Smooth muscle cell (in vitro differentiated cells): ENCODE measurements at regions not wholly inside any gene's neighbourhood (a gene's known extent, or its start where the extent isn't known, plus 50 kb on each side); places are given as distances from the start of the nearest gene placed in this dataset.

Experiments
- DNase-seq: peaks from one replicate; lab custom pipeline; 2025; ENCODE audit not compliant: unreplicated experiment; lab: John Stamatoyannopoulos, UW
- H2AFZ ChIP-seq: fragments of 200-600 bp; sonication (generic); 2 replicates; pipeline ENCODE4 v1.6.0; 2016; ENCODE audit warnings: antibody characterized with exemption, low read depth, mild to moderate bottlenecking
- H3F3A ChIP-seq: fragments of 200-600 bp; sonication (generic); 2 replicates; pipeline ENCODE4 v1.6.0; 2017; ENCODE audit warnings: antibody characterized with exemption, low read depth
- H3K27ac ChIP-seq: fragments of 200-600 bp; sonication (generic); 2 replicates; pipeline ENCODE4 v1.5.1; 2016; ENCODE audit warnings: low read depth, mild to moderate bottlenecking
- H3K27me3 ChIP-seq: fragments of 200-600 bp; sonication (generic); 2 replicates; pipeline ENCODE4 v1.6.1; 2016; ENCODE audit warnings: low read depth, mild to moderate bottlenecking
- H3K36me3 ChIP-seq: fragments of 200-600 bp; sonication (generic); 2 replicates; pipeline ENCODE4 v1.5.1; 2016; ENCODE audit warnings: low read depth
- H3K4me1 ChIP-seq: fragments of 200-600 bp; sonication (generic); 2 replicates; pipeline ENCODE4 v1.5.1; 2016; ENCODE audit warnings: low read depth
- H3K4me2 ChIP-seq: fragments of 200-600 bp; sonication (generic); 2 replicates; pipeline ENCODE4 v1.6.0; 2016; ENCODE audit warnings: mild to moderate bottlenecking
- H3K4me3 ChIP-seq: fragments of 200-600 bp; sonication (generic); 2 replicates; pipeline ENCODE4 v1.5.1; 2016; ENCODE audit warnings: mild to moderate bottlenecking
- H3K79me2 ChIP-seq: fragments of 200-600 bp; sonication (generic); 2 replicates; pipeline ENCODE4 v1.6.0; 2016; ENCODE audit warnings: low read depth, mild to moderate bottlenecking
- H3K9ac ChIP-seq: fragments of 200-600 bp; sonication (generic); 2 replicates; pipeline ENCODE4 v1.6.0; 2016; ENCODE audit warnings: low read depth
- H3K9me3 ChIP-seq: fragments of 200-600 bp; sonication (generic); replicated peaks from 2 replicates; pipeline ENCODE4 v1.5.1; 2016; ENCODE audit warnings: low read depth
- H4K20me1 ChIP-seq: fragments of 200-600 bp; sonication (generic); 2 replicates; pipeline ENCODE4 v1.6.0; 2016; ENCODE audit warnings: low read depth
- WGBS: methylation state at CpG from one replicate; pipeline ENCODE4 v1.1.7; 2016; ENCODE audit warnings: low lambda C conversion rate; 5-methylcytosine and 5-hydroxymethylcytosine counted together
- TF ChIP-seq, protein P1 (sequence below): fragments of 200-600 bp; sonication (generic); IDR thresholded peaks from 2 replicates; pipeline ENCODE4 v1.5.1; 2017; ENCODE audit warnings: borderline replicate concordance, mild to moderate bottlenecking, antibody characterized with exemption; ENCODE audit not compliant: insufficient read depth, poor library complexity, severe bottlenecking

DNA sequence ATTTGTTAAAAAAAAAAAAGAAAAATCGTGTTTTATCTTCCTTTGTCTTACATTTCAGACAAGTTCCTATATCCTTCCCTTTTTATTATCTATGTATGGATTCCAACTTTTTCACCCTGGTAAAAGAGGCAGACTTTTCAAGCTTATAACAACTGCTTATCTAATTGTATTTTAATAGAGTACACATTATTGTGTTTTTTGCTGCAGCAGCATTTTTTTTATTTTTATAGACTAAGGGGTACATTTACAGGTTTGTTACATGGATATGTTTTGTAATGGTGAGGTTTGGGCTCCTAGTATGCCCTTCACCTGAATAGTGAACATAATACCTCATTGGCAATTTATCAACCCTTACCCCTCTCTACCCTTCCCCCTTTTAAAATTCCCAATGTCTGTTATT, 195.0 kb upstream of the RGMB start:
- Histone ChIP-seq H3F3A (no peaks in the 10 kb centered on the region), H3K79me2 (no peaks in the 10 kb centered on the region), H3K27ac (no peak overlapping the region), H3K9ac (no peak overlapping the region), H3K36me3 (no peaks in the 10 kb centered on the region), H3K4me1 (no peaks in the 10 kb centered on the region), H2AFZ (no peak overlapping the region), H3K27me3 (no peaks in the 10 kb centered on the region), H3K4me3 (no peak overlapping the region), H4K20me1 (no peaks in the 10 kb centered on the region), H3K4me2 (no peak overlapping the region), H3K9me3 (no peaks in the 10 kb centered on the region)
- DNase-seq = no peak
- WGBS = 56% methylated on average over 1 of the region's 1 CpG
- TF ChIP-seq, protein P1, sequence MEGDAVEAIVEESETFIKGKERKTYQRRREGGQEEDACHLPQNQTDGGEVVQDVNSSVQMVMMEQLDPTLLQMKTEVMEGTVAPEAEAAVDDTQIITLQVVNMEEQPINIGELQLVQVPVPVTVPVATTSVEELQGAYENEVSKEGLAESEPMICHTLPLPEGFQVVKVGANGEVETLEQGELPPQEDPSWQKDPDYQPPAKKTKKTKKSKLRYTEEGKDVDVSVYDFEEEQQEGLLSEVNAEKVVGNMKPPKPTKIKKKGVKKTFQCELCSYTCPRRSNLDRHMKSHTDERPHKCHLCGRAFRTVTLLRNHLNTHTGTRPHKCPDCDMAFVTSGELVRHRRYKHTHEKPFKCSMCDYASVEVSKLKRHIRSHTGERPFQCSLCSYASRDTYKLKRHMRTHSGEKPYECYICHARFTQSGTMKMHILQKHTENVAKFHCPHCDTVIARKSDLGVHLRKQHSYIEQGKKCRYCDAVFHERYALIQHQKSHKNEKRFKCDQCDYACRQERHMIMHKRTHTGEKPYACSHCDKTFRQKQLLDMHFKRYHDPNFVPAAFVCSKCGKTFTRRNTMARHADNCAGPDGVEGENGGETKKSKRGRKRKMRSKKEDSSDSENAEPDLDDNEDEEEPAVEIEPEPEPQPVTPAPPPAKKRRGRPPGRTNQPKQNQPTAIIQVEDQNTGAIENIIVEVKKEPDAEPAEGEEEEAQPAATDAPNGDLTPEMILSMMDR = no peak

DNA sequence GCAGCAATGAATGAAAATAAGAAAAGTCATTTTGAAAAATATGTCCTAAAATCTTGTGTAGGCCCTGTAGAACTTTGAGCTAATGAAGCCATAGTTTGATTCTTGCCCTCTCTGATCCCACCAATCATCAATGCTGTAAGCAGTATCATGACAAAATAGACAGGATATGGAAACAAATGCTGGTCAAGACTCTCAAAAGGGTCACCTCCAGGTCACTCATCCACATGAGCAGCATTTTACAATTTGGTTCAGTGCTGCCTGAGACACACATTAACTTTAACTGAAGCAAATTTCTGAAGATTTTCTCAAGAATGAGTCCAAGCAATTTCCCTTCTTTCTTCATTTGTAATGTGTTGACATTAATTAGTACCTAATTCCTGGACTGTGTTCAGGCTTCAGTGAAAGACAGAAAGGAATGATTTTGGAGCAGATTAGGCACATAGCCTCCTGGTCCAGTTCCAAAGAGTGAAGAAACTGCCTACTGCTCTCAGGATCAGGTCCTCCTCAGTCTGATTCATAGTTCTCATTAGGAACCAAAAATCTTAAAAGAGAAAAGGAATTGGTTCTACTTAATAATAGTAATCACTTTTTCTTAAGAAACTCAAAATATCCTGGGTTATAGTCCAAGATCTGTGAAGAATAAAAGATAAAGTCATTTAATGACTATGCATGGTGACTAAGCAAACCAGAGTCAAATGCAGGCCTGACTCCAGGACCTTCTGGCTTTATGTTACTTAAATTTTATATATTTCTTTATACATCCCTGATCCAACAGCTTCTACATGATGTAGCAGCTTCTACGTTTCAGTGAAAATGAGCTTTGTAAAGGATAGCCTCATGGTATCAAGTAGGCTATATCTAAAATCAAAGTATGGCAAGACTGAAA, 192.1 kb upstream of the RGMB start:
- TF ChIP-seq, protein P1 = no peak
- WGBS = 83% methylated on average over 1 of the region's 1 CpG
- peak overlapping the region; percentile 36 for H2AFZ ChIP-seq
- H4K20me1 ChIP-seq = no peaks in the 10 kb centered on the region
- no peaks in the 10 kb centered on the region for H3F3A ChIP-seq
- H3K4me1 ChIP-seq = no peaks in the 10 kb centered on the region
- H3K27me3 ChIP-seq = no peaks in the 10 kb centered on the region
- H3K79me2 ChIP-seq = no peaks in the 10 kb centered on the region
- H3K4me2 ChIP-seq = no peak overlapping the region
- no peak overlapping the region for H3K9ac ChIP-seq
- no peaks in the 10 kb centered on the region for H3K9me3 ChIP-seq
- no peak for DNase-seq
- H3K27ac ChIP-seq = no peak overlapping the region
- H3K4me3 ChIP-seq = no peak overlapping the region
- no peaks in the 10 kb centered on the region for H3K36me3 ChIP-seq

DNA sequence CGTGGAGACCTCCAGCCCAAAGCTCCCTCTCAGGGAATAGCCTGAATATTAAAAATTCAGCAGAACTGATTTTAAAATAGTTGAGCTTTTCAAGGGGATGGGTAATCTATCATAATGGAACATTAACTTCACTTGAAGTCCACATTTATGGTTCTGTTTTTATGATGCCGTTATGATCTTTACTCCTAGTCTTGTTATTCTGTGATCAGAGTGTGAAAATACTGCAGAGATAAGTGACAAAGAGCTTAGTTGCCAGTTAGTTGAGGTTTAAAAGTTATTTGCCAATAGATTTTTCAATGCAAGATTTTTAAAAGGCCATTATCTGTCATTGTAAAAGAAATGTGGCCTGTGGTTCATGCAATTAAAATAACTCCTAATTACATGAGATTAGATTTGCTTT, 189.9 kb upstream of the RGMB start:
- DNase-seq = no peak
- 83% methylated on average over 2 of the region's 2 CpGs for WGBS
- TF ChIP-seq, protein P1 = no peak
- H3K4me2 ChIP-seq = no peak overlapping the region
- no peaks in the 10 kb centered on the region for H3K4me1 ChIP-seq
- H3K9me3 ChIP-seq = no peaks in the 10 kb centered on the region
- no peak overlapping the region for H3K4me3 ChIP-seq
- H3K9ac ChIP-seq = no peak overlapping the region
- no peak overlapping the region for H2AFZ ChIP-seq
- no peaks in the 10 kb centered on the region for H4K20me1 ChIP-seq
- H3K27me3 ChIP-seq = no peaks in the 10 kb centered on the region
- no peaks in the 10 kb centered on the region for H3F3A ChIP-seq
- no peak overlapping the region for H3K27ac ChIP-seq
- H3K79me2 ChIP-seq = no peaks in the 10 kb centered on the region
- H3K36me3 ChIP-seq = no peaks in the 10 kb centered on the region
